ENCODE measurements at regions not wholly inside any gene's neighbourhood (a gene's known extent, or its start where the extent isn't known, plus 50 kb on each side); places are given as distances from the start of the nearest gene placed in this dataset.

DNA sequence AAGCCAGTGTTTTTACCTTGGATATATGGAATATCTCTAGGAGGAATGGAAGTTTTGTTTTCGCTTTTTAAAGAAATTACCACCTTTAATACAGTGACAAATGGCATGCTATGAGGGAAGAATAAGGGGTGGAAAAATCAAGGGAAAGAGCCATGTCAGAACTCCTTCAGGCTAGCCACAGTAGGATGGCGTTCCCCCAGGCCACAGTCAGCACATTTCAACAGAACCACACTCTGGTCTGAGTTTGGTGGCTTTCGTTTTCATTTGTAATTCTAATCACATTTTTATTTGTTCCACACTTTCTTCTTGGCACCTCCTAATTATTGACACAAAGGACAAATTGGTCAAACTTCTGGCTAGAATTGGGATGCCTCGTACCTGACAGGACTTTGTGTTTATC is 60.3 kb upstream of the RCOR3 start (continued):
- TF ChIP-seq, protein P1, sequence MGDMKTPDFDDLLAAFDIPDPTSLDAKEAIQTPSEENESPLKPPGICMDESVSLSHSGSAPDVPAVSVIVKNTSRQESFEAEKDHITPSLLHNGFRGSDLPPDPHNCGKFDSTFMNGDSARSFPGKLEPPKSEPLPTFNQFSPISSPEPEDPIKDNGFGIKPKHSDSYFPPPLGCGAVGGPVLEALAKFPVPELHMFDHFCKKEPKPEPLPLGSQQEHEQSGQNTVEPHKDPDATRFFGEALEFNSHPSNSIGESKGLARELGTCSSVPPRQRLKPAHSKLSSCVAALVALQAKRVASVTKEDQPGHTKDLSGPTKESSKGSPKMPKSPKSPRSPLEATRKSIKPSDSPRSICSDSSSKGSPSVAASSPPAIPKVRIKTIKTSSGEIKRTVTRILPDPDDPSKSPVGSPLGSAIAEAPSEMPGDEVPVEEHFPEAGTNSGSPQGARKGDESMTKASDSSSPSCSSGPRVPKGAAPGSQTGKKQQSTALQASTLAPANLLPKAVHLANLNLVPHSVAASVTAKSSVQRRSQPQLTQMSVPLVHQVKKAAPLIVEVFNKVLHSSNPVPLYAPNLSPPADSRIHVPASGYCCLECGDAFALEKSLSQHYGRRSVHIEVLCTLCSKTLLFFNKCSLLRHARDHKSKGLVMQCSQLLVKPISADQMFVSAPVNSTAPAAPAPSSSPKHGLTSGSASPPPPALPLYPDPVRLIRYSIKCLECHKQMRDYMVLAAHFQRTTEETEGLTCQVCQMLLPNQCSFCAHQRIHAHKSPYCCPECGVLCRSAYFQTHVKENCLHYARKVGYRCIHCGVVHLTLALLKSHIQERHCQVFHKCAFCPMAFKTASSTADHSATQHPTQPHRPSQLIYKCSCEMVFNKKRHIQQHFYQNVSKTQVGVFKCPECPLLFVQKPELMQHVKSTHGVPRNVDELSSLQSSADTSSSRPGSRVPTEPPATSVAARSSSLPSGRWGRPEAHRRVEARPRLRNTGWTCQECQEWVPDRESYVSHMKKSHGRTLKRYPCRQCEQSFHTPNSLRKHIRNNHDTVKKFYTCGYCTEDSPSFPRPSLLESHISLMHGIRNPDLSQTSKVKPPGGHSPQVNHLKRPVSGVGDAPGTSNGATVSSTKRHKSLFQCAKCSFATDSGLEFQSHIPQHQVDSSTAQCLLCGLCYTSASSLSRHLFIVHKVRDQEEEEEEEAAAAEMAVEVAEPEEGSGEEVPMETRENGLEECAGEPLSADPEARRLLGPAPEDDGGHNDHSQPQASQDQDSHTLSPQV (IDR thresholded peaks at IDR 0.05), result no peak
- TF ChIP-seq TCF12 (IDR thresholded peaks at IDR 0.05; ENCODE audit: low read depth, low read length) (no peak), SMARCA5 (IDR thresholded peaks at IDR 0.05) (no peak), BMI1 (IDR thresholded peaks at IDR 0.05; ENCODE audit: borderline replicate concordance) (no peak)
- TF ChIP-seq, protein P2, sequence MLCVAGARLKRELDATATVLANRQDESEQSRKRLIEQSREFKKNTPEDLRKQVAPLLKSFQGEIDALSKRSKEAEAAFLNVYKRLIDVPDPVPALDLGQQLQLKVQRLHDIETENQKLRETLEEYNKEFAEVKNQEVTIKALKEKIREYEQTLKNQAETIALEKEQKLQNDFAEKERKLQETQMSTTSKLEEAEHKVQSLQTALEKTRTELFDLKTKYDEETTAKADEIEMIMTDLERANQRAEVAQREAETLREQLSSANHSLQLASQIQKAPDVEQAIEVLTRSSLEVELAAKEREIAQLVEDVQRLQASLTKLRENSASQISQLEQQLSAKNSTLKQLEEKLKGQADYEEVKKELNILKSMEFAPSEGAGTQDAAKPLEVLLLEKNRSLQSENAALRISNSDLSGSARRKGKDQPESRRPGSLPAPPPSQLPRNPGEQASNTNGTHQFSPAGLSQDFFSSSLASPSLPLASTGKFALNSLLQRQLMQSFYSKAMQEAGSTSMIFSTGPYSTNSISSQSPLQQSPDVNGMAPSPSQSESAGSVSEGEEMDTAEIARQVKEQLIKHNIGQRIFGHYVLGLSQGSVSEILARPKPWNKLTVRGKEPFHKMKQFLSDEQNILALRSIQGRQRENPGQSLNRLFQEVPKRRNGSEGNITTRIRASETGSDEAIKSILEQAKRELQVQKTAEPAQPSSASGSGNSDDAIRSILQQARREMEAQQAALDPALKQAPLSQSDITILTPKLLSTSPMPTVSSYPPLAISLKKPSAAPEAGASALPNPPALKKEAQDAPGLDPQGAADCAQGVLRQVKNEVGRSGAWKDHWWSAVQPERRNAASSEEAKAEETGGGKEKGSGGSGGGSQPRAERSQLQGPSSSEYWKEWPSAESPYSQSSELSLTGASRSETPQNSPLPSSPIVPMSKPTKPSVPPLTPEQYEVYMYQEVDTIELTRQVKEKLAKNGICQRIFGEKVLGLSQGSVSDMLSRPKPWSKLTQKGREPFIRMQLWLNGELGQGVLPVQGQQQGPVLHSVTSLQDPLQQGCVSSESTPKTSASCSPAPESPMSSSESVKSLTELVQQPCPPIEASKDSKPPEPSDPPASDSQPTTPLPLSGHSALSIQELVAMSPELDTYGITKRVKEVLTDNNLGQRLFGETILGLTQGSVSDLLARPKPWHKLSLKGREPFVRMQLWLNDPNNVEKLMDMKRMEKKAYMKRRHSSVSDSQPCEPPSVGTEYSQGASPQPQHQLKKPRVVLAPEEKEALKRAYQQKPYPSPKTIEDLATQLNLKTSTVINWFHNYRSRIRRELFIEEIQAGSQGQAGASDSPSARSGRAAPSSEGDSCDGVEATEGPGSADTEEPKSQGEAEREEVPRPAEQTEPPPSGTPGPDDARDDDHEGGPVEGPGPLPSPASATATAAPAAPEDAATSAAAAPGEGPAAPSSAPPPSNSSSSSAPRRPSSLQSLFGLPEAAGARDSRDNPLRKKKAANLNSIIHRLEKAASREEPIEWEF (IDR thresholded peaks at IDR 0.05; ENCODE audit: insufficient replicate concordance, low read depth, low read length), result no peak
- TF ChIP-seq, protein P3, sequence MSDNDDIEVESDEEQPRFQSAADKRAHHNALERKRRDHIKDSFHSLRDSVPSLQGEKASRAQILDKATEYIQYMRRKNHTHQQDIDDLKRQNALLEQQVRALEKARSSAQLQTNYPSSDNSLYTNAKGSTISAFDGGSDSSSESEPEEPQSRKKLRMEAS (IDR thresholded peaks at IDR 0.05; ENCODE audit: low read depth, low read length), result no peak
